Activated gamma-delta T cell treated with anti-CD3 and anti-CD28 coated beads, Interleukin-2, amount 50 U/mL, for 16 hours (primary cell): ENCODE measurements at regions not wholly inside any gene's neighbourhood (a gene's known extent, or its start where the extent isn't known, plus 50 kb on each side); places are given as distances from the start of the nearest gene placed in this dataset.

Experiments used
- DNase-seq: peaks from one replicate; pipeline ENCODE4 v3.0.0-alpha.2; 2020; ENCODE audit warnings: low read depth

DNA sequence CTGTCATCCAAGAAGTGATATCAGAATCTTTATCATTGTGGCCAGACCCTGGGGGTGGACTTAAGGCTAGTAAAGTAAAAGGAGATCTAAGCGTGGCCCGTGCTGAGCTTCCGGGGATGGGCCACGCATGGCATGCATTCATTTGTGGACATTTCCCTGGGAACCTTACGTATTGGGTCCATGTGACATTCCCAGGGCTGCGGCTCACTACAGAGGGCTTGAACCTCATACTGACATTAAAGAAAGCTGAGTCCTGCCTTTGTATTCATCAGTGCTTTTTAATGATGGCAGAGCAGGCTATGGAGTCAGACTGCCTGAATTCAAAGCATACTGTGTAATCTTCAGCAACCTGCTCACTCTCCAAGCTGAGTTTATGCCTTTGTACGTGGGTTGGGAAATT lies 152.2 kb upstream of the AFDN start:
- DNase-seq, result no peak

DNA sequence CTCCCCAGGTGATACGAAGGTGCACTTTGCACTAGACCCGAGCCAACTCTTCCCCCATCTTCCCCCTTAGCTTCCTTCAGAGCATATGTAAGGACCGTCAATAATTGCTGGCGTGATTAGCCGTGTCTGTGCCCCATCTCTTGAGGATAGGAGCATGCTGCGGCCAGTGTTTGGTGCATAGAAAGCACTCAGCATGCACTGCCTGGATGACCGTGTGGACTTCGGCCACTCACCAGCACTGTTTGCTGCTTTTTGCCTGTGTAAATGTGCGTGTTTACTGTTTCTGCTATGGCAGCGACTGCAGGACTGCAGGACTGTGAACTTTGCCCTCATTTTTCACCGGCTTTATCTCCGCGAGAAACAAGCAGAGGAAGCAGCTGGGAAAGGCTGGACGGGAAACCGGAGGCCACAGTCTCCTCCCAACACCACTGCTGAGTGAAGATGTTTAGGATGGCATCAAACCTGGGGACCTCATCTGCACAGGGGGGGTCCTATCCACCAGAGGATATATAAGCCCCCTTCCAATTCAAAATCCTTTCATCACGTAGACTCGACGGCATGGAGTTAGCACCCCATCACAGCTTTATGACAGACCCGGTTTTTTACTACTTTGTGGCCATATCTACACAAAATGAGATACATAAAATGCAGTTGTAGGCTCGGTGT lies 150.6 kb upstream of the AFDN start:
- DNase-seq, result no peak

DNA sequence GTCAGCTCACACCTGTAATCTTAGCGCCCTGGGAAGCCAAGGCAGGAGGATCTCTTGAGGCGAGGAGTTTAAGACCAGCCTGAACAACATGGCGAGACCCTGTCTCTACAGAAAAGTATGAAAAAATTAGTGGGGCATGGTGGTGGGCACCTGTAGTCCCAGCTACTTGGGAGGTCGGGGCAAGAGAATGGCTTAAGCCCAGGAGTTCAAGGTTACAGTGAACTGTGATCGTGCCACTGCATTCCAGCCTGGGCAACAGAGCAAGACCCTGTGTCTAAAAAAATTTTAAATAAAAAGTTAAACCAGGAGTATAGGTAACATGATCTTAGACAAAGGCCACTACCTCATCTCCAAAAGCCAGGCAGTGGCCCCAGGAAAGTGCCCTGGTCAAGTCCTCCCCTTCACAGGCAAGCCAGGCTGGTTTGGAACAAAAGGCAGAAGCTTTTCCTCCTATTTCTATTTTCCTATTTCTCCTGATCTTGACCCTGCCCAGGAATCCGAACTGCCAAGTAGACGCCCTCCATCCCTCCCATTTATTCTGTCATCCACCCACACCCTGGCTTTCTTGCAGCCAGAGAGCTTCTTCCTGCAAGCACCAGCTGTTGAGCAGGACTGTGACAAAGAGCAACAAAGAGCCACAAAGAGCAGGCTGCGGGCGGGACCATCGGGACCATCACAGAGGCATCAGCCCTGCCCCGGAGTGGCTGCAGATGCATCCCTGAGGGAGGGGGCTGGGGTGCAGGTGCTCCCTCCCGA lies 149.9 kb upstream of the AFDN start:
- no peak for DNase-seq

DNA sequence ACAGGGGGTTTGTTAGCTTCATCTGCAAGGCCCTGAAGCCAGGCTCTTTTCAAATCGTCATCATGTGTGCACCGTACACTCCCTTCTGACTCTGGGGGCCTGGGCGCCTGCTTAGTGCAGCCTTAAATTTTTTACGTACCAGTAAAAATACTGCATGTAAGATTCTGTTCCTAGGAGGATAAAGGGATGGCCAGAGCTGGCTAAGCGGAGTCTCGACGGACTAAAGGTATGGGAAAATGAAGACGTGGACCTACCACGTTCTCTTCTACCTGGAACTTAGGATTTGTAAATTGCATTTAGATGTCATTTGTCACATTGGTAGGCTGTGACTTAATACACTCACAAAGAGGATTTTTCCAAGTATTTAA lies 149.3 kb upstream of the AFDN start:
- no peak for DNase-seq

DNA sequence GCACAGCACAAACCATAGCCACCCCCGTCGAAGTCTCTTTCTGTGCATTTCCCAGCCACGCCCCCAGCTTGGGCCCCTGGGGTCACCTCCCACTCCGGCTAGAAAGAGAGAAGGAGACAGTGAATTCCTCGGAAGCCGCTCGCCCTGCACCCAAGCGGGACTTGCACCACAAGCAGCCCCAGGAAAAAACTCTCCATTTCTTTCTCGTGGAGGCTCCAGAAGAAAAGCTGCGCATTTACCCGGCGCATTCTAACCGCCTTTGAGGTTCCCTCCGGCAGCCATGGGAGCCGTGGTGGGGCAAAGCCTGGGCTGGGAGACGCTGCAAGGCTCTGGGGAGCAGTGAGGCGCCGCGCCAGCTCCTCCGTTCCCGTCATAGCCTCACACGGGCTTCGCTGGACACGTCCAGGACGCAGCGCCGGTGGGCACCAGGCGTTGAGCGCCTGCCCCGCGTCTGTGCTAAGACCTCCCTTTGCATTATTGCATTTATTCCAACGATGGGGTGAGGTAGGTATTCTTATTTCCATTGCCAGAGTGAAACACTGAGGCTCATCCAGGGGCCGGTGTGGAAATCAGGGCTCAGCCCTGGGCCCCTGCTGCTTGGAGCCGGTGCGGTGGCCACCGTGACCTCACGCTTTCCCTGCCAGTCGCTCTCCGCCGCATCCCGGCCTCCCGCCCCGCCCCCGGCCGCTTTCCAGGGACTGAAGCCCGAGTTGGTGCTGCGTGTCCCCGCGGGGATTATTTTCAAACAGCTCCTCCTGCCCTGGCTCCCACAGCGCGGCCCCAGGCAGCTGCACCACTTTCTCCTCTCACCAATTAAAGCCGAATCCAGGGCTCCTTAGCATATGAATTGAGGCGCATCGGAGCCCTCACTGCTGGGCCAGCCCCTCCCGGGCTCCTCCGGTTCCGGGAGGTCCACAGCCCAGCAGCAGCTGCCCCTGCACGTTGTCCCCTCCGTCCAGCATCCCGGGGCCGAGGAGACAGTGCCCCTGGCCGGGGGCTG lies 148.3 kb upstream of the AFDN start:
- DNase-seq, result no peak

DNA sequence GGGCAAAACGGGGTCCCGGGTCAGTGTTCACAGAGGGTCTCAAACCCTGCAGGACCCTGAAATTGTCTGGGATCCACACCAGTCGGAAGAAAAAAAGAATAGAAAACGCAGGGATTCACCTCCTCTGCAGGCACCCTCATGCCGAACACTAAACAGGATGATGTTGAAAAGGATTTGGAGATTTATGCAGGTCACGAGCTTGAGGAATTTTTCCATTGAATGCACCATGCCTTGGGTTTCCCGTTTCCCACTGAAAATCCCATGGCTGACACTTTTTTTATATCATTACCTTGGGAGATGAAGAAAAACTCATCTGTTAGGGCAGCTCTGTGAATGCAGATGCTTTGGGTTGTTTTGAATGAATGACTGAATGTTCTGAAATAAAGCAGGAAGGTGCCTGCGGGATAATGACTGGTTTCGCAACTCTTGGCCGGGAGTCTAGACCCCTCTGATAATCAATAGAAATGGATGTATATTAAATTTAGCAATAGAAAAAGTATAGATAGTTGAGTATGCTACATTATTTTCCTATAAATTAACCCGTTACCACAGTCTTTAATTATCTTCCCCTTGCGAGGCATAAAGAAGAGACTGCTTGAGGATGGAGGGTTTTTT lies 147.5 kb upstream of the AFDN start:
- DNase-seq, result no peak

DNA sequence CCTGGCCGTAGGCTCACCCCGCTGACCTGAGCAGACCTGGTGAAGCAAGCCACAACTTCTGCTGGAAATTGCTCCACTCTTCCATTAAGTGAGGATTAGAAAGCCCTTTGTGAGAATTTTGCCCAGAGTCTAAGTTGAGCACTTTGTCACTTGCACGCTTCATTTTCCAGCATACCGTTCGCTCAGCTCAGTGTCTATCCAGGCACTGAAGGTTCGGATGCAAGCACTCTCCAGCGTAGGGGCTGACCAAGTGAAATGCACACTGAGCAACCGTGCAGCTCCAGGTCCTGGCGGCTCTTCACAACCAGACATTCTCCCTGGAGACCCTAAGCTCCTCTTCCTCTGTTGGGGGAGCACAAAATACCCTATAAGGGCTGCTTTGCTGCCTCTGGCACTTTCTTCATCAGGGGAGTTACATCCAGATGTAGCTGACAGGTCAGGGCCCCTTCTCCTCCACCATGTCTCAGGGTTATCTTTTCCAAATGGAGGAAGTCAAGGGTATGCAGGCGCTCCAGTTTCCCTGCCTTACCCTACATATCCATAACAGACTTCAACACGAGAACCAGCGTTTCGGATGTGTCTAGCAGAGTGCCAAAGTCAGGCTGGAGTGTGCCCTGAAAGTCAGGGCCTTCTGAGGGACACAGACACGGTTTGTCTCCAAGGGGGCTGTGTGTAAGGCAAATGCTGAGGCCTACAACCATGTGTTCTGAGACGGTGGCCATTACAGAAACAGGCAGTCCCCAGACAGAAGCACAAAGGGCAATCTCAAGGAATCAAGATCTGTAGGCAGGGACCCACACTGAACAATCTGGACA lies 146.7 kb upstream of the AFDN start:
- DNase-seq, result no peak

DNA sequence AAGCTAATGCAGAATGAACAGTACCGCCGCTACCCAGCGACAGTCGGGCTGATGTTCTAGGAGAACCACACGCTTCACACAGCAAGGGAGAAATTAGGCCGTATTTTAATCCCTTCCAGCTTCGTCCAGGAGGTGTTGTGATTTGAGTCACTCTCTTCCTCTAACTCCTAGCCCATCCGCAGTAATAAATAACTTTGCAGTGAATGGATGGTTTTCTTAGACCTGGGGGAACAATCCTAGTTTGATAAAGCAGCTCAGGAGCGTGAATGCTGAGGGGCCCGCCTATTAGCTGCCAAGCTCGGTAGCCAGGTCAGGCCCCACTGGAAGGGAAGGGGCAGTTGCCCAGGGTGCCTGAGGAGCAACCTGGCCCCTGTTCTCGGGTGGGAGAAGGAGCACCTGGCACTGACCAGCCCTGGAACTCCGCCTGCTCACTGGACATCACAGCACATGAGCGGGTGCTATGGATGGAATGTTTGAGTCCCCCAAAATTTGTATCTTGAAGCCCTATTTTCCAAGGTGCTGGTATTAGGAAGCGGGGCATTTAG lies 146.0 kb upstream of the AFDN start:
- DNase-seq, result no peak

DNA sequence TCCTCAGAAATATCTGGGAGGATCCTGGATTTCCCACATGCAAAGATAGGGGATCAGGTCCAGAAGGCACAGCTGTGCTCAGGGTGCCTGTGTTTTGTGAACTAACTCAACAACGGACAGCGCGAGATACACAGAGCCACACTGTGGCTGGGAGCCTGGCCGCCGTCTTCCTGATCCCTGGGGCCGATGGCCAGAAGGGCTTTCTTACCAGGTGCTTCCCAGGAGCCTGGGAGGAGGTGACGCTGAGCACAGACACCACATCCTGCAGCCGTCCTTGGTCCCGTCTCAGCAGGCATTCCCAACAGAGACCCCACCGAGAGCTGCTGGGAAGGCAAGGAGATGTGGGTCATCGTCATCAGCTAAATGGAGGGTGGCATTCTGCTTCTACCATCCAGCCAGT lies 144.6 kb upstream of the AFDN start:
- DNase-seq, result no peak

DNA sequence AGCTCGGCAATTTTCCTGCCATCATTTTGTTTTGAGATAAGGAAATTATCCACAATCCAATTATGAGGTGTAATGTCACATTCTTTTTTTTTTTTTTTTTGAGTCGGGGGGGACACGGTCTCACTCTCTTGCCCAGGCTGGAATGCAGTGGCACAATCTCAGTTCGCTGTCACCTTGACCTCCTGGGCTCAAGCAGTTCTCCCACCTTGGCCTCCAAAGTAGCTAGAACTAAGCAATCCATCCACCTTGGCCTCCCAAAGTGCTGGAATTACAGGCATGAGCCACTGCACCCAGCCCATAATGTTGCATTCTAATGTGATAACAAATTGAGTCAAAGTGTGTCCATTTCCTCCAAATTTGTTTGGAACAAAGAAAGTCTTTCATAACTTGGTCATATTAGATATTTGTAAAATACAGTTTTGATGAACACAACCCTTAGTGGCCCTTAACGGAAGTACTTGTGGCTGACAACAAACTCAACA lies 144.1 kb upstream of the AFDN start:
- no peak for DNase-seq

DNA sequence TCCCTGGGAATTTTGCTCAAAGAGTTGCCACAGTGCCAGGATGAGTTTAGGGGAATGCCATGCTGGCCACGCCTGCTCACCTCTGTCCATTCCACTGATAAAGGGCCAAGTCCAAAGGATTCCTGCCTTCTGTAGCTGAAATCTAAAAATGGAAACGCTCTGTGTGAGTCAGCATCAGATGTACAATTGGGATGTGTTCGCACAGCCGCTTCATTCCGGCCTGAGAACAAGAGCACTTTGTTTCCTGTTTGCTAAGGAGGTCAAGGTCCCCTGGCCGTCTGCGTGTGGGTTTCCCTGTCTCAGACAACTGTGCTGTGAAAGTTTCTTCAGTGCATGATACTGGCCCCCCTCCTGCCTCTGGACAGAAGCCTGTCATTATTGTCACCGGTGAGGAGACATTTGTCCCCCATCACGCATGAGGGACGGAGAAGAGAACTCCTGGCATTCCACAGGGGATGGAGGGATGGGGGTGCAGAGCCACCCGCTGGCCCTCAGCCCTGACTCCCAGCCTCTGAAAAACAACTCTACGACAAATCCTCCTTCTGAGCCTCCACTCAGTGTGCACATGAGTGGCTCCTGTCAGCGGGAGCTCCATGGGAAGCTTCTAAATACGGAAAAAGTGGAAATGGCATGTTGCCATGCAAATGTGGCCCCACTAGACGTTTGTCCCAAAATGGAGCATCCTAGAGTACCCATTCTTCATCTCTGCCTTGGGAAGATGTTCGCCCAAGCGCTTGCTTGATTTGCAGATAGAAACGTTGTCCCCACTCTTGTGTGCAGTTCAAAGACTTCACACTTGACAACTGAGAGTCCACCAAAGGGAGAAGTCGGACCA lies 143.5 kb upstream of the AFDN start:
- no peak for DNase-seq

DNA sequence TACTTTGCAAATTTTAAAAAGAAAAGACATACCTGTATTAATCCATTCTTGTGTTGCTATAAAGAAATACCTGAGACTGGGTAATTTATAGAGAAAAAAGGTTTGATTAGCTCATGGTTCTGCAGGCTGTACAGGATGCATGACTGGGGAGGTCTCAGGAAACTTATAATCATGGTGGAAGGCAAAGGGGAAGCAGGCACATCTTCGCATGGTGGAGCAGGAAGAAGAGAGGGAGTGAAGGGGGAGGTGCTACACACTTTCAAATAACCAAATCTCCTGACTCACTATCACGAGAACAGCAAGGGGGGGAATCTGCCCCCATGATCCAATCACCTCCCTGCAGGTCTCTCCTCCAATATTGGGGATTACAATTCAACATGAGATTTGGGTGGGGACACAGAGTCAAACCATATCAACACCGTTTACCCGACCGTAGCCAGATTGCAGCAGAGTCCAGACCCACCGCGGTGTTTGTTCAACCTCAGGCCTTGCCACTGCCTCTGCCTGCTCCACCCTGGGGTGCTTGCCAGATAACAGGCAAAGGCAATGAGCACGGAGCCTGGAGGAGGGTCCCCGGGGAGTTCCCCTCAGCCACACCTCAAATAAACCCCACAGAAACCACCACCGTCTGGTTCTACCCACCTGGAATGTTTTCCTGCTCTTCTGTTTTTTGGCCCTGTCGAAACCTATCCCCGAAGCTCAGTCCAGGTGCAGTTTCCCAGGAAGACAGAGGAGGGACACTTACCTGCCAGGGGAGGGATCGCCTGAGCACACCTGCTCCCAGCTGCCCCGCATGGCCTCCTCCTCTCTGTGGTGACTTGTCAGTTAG lies 142.2 kb upstream of the AFDN start:
- no peak for DNase-seq

DNA sequence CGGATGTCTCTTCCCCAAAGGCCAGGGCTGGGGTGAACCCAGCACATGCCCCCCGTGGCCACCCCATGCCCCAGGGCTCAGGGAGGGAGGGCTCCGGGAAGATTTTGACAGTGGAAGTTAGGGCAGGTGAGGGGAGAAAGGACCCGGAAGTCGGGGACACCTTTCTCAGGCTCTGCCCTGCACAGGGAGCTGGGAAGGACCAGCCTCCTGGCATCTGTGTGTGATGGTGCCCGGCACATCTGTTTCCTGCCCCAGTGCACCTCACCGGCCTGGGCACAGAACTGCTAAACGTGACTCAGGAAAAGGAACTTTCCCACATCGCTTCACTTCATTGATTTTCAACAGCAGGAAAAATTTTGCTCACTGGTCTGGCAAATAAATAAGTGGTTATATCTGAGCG lies 141.1 kb upstream of the AFDN start:
- no peak for DNase-seq

DNA sequence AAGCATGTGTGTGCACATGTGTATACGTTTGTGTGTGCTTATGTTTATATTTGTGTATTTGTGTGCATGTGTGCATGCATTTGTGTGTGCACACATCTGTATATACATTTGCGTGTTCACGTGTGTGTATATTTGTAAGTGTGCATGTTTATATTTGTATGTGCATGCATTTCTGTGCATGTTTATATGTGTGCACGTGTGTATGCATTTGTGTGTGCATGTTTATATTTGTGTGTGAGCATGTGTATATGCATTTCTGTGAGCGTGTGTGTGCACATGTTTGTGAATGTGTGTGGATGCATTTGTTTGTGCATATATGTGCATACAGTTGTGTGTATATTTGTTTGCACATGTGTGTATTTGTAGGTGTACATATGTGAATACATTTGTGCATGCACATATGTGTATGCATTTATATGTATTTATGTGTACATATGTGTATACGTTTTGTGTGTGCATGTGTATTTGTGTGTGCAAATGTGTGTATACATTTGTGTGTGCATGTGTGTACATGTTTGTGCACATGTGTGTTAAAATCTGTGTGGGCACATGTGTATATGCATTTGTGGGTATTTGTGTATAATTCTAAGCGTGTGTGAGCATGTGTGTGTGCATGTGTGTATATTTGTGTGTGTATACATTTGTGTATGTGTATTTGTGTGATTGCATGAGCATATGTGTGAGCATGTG lies 140.4 kb upstream of the AFDN start:
- DNase-seq, result no peak

DNA sequence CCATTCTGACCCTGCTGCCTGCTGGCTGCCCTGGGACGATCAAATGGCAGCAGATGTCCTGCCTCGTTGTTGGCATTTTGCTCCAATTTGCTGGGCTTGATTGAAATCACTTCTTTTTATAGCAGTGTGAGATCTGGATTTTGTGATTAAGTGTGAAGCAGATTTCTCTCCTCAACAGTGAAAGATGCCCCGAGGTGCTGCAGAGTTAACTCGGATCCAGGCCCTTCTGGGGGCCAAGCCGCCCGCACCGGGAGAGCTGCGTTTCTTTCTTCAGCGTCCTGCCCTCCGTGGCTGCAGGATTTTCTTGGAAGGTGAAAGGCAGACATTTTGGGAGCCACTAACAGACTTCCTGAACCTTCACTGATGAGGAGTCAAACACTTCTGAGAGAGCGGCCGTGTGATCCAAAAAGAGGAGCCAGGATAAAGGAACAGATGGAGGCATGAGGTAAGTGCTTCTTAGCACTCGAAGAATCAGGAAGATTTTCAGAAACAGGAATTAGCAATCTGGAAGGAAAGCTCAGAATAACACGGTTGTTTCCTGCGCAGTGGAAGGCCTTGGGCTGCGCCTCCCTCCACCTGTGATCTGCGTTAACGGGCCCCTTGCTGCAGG lies 139.5 kb upstream of the AFDN start:
- DNase-seq, result no peak

DNA sequence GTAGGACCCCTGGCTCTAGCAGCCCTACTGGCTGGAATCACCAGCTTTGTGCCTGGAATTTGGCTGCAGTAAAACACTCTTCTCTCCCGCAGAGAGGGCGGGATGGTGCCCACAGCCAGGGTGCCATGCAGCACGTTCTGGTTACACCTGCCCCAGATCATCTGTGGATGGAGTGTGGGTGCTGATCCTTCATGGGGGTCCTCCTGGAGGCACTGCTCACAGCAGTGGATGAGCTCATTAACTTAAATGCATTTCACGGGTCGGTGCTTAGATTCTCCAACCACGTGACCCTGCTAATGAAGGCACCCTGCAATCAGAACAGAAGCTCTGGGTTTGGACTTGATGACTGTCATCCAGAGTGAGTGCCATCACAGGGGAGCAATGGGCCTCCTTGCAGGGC lies 138.6 kb upstream of the AFDN start:
- no peak for DNase-seq

DNA sequence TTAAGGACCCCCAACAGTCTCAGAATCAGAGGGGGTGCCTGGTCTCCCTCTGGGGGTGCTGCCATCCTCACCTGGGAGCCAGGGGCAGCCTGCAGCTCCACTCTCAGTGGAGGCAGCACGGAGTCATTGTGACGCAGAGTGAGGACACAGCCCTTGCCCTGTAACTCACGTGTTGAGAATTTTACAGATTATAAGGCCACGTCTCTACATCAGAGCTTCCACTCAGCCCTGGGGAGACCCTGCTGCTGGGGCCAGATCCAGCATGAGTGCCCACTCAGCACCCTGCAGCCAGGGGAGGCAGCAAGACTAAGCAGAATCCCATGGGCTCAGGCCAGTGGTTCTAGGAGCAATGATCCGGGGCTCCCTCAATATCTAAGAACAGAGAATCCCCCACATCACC lies 137.4 kb upstream of the AFDN start:
- no peak for DNase-seq

DNA sequence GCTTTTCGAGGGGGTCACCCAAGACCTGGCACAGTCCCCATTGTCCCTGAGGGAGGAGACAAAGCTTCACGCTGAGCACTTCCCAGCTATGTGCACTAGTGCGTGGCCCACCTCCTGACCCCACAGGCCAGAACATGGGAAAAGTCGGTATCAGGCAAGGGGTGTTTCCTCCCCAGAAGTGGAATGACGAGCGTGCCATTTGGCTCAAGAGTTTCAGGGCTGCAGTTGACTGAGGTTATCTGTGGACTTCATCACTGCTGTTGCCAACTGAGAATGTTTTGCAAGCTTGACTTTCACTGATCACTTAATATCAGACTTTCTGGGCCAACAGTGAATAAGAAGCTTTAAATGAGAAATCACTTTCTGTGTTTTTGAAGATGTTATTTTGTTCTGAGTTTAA lies 137.0 kb upstream of the AFDN start:
- no peak for DNase-seq
